NT2/D1 (cell line): ENCODE measurements at regions not wholly inside any gene's neighbourhood (a gene's known extent, or its start where the extent isn't known, plus 50 kb on each side); places are given as distances from the start of the nearest gene placed in this dataset.

Experiments
- SUZ12 ChIP-seq: IDR thresholded peaks from 2 replicates; pipeline ENCODE4 v1.6.1; 2011; ENCODE audit not compliant: insufficient read length, insufficient read depth; ENCODE audit errors: extremely low read depth
- YY1 ChIP-seq: IDR thresholded peaks from 2 replicates; pipeline ENCODE4 v1.6.1; 2011; ENCODE audit not compliant: insufficient read length, insufficient read depth
- ZNF274 ChIP-seq: IDR thresholded peaks from 2 replicates; pipeline ENCODE4 v1.6.1; 2011; ENCODE audit warnings: mild to moderate bottlenecking, low read depth, low read length

- TF ChIP-seq YY1 (no peak), SUZ12 (no peak), ZNF274 (no peak)
Observed at GRCh38 chr5:93887678-93888077, 146.3 kb upstream of the POU5F2 start.
